DOHH2 (cell line): ENCODE measurements at regions not wholly inside any gene's neighbourhood (a gene's known extent, or its start where the extent isn't known, plus 50 kb on each side); places are given as distances from the start of the nearest gene placed in this dataset.

Experiments
- H3F3A ChIP-seq: fragments of 200-600 bp; sonication (generic), shearing (Covaris generic); 2 replicates; pipeline ENCODE4 v1.6.0; 2016; ENCODE audit warnings: antibody characterized with exemption, mild to moderate bottlenecking; ENCODE audit not compliant: control insufficient read depth, insufficient read depth
- H3K27ac ChIP-seq: fragments of 200-600 bp; sonication (generic); 2 replicates; pipeline ENCODE4 v1.5.1; 2014; ENCODE audit warnings: low read depth, mild to moderate bottlenecking, low read length, moderate library complexity
- H3K27me3 ChIP-seq: fragments of 200-600 bp; sonication (generic); 2 replicates; pipeline ENCODE4 v1.6.1; 2014; ENCODE audit warnings: mild to moderate bottlenecking, low read length, mixed read lengths; ENCODE audit not compliant: control insufficient read depth
- H3K36me3 ChIP-seq: fragments of 200-600 bp; sonication (generic); 2 replicates; pipeline ENCODE4 v1.6.1; 2014; ENCODE audit warnings: mild to moderate bottlenecking, low read length, moderate library complexity, mixed read lengths; ENCODE audit not compliant: control insufficient read depth
- H3K4me1 ChIP-seq: fragments of 200-600 bp; sonication (generic); 2 replicates; pipeline ENCODE4 v1.6.1; 2014; ENCODE audit warnings: mild to moderate bottlenecking, low read length, mixed read lengths; ENCODE audit not compliant: control insufficient read depth
- H3K4me2 ChIP-seq: fragments of 200-600 bp; sonication (generic); 2 replicates; pipeline ENCODE4 v1.6.0; 2014; ENCODE audit warnings: mild to moderate bottlenecking, low read length, moderate library complexity
- H3K4me3 ChIP-seq: fragments of 200-600 bp; sonication (generic); 2 replicates; pipeline ENCODE4 v1.5.1; 2014; ENCODE audit warnings: mild to moderate bottlenecking, low read length, mixed read lengths
- H3K79me2 ChIP-seq: fragments of 200-600 bp; sonication (generic); 2 replicates; pipeline ENCODE4 v1.6.1; 2014; ENCODE audit warnings: mild to moderate bottlenecking, low read length, mixed read lengths; ENCODE audit not compliant: control insufficient read depth
- H3K9me2 ChIP-seq: fragments of 200-600 bp; sonication (generic); replicated peaks from 2 replicates; pipeline ENCODE4 v1.6.1; 2014; ENCODE audit warnings: mild to moderate bottlenecking, low read length, mixed read lengths; ENCODE audit not compliant: control insufficient read depth
- H3K9me3 ChIP-seq: fragments of 200-600 bp; sonication (generic); 2 replicates; pipeline ENCODE4 v1.6.1; 2014; ENCODE audit warnings: antibody characterized with exemption, low read length, mixed read lengths; ENCODE audit not compliant: control insufficient read depth, insufficient read depth
- H4K20me1 ChIP-seq: fragments of 200-600 bp; sonication (generic); 2 replicates; pipeline ENCODE4 v1.6.0; 2014; ENCODE audit warnings: low read depth, mild to moderate bottlenecking, antibody characterized with exemption, low read length, moderate library complexity; ENCODE audit not compliant: control insufficient read depth, insufficient read depth
- EZH2phosphoT487 ChIP-seq: fragments of 200-600 bp; sonication (generic); IDR thresholded peaks from 2 replicates; pipeline ENCODE4 v1.6.1; 2017; ENCODE audit warnings: borderline replicate concordance, mild to moderate bottlenecking, antibody characterized with exemption, low read length, moderate library complexity, mixed read lengths
- TF ChIP-seq, protein P1 (sequence below): fragments of 200-600 bp; sonication (generic); IDR thresholded peaks from one replicate; pipeline ENCODE4 v1.5.1; 2014; ENCODE audit warnings: antibody characterized with exemption, mild to moderate bottlenecking, low read depth, low read length; ENCODE audit not compliant: poor library complexity, severe bottlenecking

DNA sequence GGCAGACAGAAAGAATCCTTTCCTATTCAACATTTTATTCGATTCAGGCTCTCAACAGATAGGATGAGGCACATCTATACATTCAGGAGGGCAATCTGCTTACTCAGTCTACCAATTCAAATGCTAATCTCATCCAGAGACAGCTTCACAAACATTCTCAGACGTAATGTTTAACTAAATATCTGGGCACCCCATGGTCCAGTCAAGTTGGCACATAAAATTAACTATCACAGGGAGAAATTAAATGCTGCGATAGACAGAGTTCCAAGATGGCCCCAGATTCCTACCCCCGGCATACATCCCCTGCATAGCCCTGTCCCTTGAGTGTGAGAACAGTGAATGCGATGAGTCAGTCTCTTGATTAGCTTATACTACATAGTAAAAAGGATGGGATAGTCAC lies 184.3 kb downstream of the FGFR2 start:
- TF ChIP-seq, protein P1, sequence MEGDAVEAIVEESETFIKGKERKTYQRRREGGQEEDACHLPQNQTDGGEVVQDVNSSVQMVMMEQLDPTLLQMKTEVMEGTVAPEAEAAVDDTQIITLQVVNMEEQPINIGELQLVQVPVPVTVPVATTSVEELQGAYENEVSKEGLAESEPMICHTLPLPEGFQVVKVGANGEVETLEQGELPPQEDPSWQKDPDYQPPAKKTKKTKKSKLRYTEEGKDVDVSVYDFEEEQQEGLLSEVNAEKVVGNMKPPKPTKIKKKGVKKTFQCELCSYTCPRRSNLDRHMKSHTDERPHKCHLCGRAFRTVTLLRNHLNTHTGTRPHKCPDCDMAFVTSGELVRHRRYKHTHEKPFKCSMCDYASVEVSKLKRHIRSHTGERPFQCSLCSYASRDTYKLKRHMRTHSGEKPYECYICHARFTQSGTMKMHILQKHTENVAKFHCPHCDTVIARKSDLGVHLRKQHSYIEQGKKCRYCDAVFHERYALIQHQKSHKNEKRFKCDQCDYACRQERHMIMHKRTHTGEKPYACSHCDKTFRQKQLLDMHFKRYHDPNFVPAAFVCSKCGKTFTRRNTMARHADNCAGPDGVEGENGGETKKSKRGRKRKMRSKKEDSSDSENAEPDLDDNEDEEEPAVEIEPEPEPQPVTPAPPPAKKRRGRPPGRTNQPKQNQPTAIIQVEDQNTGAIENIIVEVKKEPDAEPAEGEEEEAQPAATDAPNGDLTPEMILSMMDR, result no peak
- TF ChIP-seq EZH2phosphoT487, result no peak
- no peak overlapping the region for H3K4me3 ChIP-seq
- no peaks in the 10 kb centered on the region for H3K27me3 ChIP-seq

DNA sequence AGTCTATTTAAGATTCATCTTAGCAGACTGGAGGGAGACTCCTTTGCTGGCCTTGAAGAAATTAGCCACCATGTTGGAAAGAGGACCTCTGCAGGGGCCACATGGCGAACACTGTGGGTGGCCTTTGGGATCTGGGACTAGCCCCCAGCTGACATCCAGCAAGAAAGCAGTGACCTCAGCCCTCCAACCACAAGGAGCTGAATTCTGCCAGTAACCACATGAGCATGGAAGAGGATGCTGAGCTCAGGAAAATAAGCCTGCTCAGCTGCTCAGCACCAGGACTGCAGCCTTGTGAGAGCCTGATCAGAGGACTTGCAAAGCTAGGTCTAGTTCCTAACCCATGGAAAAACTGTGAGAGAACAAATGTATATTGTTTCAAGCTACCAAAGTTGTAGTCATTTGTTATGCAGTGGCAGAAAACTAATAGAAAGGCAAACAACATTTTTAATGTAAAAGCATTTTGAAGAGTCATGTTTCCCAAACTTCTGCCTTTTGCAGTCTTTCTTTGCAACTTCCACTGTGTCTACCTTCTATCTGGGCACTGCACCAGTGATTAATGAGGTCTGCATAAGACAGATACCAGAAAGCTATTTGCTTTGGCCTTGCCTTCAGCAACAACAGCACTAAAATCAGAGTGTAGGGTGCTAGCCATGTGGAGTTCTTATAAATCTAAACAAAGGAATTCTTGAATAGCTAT lies 183.7 kb downstream of the FGFR2 start:
- Histone ChIP-seq H4K20me1 (no peaks in the 10 kb centered on the region), H3K4me1 (no peaks in the 10 kb centered on the region), H3K4me2 (no peak overlapping the region), H3K36me3 (no peaks in the 10 kb centered on the region), H3F3A (no peaks in the 10 kb centered on the region), H3K79me2 (no peaks in the 10 kb centered on the region), H3K9me2 (no peaks in the 10 kb centered on the region), H3K27ac (no peak overlapping the region), H3K27me3 (no peaks in the 10 kb centered on the region), H3K4me3 (no peak overlapping the region), H3K9me3 (no peaks in the 10 kb centered on the region)
- TF ChIP-seq, protein P1, result no peak
- TF ChIP-seq EZH2phosphoT487, result no peak

More for the DNA sequence above, 184.3 kb downstream of the FGFR2 start:
- Histone ChIP-seq H3K27ac (no peak overlapping the region), H3K4me1 (no peaks in the 10 kb centered on the region), H3K36me3 (no peaks in the 10 kb centered on the region), H3K9me2 (no peaks in the 10 kb centered on the region), H3K4me2 (no peak overlapping the region), H3K79me2 (no peaks in the 10 kb centered on the region), H3F3A (no peaks in the 10 kb centered on the region), H3K9me3 (no peaks in the 10 kb centered on the region), H4K20me1 (no peaks in the 10 kb centered on the region)

DNA sequence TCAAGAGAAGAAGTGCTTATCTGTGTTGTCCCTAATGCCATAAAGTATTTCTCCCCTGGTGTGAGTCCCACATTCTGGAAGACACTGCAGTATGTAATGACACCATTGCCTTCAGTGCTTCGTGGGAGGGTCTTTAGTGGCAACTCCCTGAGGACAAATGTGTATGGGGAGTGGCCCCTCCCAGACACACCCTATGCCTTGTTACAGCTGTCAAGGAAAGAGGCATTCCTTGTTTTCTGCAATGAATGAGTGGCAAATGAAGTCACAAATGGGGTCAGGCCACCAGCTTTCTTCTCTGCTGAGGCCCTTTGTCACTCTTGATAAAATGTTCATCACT lies 183.2 kb downstream of the FGFR2 start:
- Histone ChIP-seq H3K36me3 (no peaks in the 10 kb centered on the region), H4K20me1 (no peaks in the 10 kb centered on the region), H3K9me2 (no peaks in the 10 kb centered on the region), H3K27ac (no peak overlapping the region), H3K4me2 (no peak overlapping the region), H3K79me2 (no peaks in the 10 kb centered on the region), H3K4me1 (no peaks in the 10 kb centered on the region), H3K4me3 (no peak overlapping the region), H3K27me3 (no peaks in the 10 kb centered on the region), H3K9me3 (no peaks in the 10 kb centered on the region), H3F3A (no peaks in the 10 kb centered on the region)
- TF ChIP-seq EZH2phosphoT487, result no peak
- TF ChIP-seq, protein P1, result no peak

DNA sequence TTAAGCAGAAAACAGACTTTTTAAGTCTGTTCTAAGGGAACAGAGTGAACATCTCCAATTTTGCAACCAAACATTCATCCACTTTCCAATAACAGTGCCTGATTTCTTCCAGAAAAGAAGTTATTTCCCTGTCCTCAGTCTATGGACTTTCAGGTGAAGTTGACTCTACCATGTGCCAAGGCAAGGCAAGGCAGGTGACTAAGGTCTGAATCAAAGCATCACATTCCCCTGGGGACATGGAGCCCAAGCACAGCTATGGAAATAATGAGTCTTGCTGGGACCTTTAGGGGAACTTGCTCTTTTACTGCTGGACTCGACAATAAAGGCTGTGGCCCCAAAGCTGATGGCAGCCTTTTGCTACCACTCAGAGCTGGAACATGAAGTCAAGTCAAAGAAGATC lies 182.2 kb downstream of the FGFR2 start:
- no peak for TF ChIP-seq EZH2phosphoT487
- TF ChIP-seq, protein P1, result no peak
- Histone ChIP-seq H3K4me1 (no peaks in the 10 kb centered on the region), H3K27me3 (no peaks in the 10 kb centered on the region), H4K20me1 (no peaks in the 10 kb centered on the region), H3F3A (no peaks in the 10 kb centered on the region), H3K27ac (no peak overlapping the region), H3K9me2 (no peaks in the 10 kb centered on the region), H3K9me3 (no peaks in the 10 kb centered on the region), H3K79me2 (no peaks in the 10 kb centered on the region), H3K4me3 (no peak overlapping the region), H3K36me3 (no peaks in the 10 kb centered on the region), H3K4me2 (no peak overlapping the region)
